GM19025 (cell line): ENCODE measurements at regions not wholly inside any gene's neighbourhood (a gene's known extent, or its start where the extent isn't known, plus 50 kb on each side); places are given as distances from the start of the nearest gene placed in this dataset.

Source experiments
- ATAC-seq: cut with Tn5 transposase; IDR thresholded peaks from one replicate; pipeline ENCODE4 v1.9.1; 2021; ENCODE audit warnings: mild to moderate bottlenecking, low read depth, moderate library complexity; ENCODE audit not compliant: unreplicated experiment

DNA sequence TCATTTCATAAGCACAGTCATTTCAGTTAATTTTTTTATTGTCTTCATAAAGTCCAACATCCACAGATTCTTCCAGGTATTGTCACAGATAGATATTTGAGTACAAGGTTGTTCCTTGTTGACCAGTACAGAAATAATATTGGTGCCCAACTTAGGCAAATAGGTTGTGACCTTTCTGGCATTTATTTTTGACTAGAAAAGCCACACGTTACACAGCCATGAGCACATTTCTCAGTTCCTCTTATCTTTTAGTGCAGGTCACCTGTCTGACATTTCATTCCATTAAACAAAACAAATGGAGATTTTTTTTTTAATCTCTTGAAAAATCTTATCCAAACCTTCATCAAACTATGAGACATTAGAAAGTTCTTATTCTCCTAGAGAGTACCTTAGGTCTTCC lies 428.8 kb downstream of the ZNF521 start:
- ATAC-seq, result peak; percentile 82

DNA sequence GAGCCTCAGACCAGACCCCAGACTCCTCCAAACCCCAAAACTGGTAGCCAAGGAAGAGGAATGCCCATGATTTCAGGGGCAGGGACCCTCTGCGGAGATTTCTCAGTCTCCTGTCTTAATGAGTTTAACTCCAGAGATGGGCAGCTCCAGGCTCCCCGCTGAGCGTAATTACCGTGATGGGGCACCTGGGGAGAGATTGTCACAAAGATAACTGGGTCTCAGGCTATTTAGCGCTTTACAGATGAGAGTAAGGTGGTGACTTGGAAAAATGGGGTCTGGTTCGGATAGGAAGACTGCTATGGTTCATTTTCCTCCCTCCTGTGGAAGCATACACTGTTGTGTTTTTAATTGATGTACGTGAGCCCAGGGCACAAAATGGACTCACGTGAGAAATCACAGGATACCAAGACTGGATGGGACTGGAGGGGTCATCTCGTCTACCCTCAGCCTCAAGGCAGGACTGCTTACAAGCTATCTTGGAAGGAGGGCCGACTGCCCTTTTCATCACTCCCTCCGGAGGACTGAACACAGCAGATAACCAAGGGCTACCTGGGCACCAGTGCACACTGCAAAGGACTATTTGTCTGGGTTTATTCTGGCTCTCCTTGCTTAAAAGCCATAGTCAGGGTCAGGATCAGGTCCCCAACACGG lies 427.8 kb downstream of the ZNF521 start:
- no peak for ATAC-seq

DNA sequence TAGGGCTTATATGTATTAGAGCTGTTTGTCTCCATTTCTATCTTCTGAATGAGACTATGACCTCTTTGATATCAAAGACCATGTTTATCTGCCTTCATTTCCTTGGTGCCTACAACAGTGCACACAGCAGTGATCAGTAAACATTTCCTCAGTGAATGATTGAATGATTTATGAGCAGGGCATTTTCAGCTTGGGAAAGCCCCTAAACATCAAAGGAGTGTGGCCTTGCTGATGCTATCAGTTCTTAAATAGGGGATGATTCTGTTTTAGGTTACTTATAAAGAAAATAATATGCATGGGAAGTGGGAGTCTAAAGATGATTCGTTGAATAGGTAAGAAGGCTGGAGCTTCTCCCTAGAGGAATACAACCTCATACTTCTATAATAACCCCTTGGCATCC lies 425.3 kb downstream of the ZNF521 start:
- ATAC-seq, result no peak

DNA sequence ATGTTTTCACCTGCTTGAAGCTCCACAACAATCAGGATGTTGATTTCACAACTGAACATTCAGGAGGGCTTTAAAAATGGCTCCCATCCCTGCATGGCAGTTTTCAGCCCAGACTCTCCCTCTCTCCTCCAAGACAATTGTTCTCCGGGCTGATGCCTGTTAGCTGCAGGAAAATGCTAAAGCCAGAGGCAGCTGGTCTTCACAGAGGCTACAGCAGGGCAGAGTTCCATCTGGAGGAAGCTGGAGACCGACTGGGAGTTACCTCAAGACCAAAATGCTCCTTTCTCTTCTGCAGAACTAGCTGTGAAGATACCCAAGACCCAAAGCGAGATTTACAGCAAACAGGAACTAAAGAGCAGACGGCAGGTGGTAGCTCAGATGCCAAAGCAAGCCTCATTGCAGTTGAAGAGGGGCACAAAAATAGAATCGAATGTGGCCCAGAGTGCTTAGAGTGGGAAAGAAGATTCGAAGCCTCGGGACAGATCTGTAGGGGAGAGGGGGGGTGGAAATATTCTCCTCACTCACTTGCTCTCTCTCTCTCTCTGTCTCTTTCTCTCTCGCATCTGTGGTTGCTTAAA lies 423.6 kb downstream of the ZNF521 start:
- ATAC-seq, result no peak

DNA sequence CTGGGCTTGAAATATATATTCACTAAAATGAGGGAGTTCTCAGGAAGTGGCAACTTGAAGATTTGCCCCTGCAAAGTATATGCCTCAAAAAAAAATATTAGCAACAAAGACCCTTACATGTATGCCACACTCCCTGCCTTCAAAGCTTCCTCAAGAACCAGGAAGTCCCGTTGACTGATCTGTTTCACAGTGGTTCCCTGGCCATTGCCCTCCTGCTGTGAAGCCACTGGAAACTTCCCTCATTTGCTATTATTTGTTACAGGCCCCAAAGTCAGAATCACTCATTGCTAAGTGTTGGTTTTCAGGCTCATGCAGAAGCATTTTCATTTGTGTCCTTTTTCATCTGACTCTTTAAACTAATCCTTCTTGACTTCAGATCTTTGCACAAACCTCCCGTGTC lies 421.5 kb downstream of the ZNF521 start:
- ATAC-seq, result no peak

DNA sequence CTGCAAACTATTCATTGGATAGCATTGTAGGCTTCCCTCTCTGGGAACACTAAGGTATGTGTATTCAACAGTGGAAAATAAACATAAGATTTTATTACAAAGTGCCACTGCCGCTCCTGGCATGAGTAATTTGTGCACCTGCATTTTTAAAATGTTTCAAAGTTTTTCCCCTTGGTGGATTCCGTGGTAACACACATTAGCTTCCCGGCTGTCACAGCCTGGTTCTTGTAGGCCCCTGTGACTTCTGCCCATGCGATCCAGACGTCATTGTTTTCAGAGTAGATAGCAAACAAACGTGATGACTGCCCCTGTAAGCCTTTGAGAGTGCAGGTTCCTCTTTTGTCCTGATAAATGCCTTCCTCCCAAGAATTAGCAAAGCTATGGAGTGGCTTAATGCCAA lies 421.0 kb downstream of the ZNF521 start:
- ATAC-seq, result no peak

DNA sequence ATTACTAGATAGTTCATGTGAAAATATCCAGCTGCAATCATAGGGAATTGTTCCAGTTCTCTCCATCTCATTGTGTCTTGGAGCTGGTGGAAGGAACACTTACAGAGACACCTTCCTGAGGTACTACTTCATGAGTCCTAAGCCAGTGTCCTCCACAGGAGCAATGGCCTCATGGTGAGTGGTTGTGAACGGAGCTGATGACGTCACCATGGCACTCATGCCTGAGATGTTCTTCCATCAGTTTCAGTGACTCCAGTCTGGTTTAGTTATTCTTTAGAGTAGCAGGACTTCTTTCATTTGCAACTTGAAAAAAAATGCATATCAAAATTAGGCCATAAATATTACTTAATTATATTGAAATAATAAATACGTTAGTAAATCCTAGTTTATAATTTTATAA lies 418.6 kb downstream of the ZNF521 start:
- ATAC-seq, result no peak

DNA sequence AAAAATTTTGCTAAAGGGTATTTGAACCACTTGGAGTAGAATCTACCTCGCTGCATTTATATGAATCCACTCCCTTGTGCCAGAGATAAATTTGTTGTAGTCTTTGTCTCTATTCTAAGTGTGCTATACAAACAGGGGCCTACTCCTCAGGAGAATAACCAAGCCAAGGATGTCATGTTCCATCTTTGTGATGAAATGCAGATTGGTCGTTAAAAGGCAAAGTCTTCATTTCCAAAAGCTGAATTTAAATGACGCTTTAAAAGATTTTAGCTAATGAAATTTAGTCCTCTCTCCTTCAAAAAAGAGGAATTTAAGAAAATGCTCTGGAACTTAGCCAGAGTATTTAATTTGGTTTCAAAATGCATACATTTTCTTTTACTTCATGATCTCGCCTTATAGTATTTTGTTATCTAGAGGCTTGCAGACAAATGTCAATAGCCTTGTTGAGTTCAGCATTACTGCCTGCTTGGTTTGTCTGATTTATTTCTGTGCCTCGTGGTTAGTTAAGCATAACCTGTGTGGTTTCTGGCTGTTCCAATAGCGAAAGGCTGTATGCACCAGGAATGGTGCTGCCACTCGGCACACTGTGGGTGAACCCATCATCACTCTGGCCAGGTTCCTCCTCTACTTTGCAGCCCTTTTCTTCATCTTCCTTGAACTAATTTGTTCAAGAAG lies 417.6 kb downstream of the ZNF521 start:
- ATAC-seq, result no peak

DNA sequence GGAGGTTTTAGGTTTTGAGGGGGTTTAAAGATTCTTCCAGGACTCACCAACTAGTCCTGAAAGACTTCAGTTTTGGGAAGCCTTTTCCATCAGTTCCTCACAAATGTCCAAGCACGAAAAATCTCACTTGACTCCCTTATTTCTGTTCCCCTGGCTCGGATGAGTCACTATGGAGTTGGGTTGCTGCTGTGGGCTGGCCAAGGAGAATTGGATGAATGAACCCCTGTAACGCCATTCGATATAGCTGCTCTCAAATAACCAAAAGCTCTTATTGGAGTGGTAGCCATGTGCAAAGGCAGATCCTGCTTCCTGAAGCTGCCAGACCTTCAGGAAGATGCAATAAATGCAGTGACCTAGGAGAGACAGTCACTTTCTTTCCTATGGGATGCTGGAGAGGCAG lies 417.0 kb downstream of the ZNF521 start:
- ATAC-seq, result no peak

DNA sequence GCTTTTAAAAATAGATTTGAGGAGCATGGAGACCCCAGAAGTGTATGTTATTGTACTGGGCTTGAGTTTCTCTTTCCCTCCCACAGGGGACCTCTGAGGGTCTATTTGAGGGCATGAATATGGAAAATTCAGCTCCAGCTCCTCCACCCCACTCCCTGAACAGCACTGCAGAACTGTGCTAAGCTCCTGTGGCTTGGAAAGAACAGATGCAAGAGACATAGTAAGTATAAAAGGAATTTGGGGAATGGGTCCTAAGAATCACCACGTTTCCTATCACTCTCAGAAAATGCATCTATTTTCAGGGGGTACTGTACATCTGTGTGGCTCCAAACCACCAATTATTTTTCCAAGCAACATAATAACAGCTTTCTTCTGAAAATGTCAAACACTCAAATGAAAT lies 416.1 kb downstream of the ZNF521 start:
- ATAC-seq, result no peak

DNA sequence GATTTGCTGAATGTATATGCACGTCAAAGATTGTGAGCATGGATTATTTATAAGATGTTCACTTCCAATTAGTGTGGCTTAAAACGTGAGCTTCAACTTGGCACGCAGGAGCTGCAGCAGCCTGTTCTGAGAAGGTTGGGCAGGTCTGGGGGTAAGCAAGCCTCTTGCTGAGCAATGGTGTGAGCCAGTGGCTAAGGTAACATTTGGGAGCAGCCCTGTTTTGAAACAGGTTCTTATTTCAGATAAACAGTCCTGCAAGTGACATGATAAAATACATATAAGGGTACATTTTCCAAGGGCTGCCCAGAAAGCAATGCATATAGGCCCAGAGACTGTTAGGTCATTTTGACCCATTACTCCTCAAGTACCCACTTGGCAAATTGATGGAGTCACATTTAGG lies 415.3 kb downstream of the ZNF521 start:
- no peak for ATAC-seq

DNA sequence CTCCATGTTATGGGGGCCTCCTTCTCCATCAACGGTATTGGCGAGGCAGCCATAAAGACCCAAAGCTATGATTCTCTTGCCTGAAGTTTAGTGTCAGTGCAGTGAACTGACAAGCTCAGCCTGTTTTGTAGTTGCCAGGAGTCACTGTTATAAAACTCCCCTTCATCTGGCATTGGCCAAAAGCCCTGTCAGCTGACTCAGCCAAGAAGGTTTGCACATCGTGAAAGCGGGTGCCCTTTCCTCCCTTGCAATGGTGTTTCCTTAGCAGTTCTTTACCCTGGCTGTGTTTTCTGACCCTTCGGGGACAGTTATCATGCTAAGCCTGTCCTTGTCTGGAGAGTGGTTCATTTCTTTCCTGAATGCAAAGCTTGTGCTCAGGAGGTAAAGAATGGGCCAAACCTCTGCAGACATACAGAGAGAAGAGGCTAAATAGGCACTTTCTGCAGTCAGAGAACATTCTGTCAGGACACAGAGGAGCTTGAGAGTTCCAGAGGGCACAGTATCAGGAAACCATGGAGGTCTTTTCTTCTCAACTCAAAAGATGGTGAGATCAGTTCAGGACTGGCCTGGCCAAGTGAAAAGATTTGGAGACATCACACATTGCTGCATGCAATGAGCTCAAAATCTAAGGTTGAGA lies 414.2 kb downstream of the ZNF521 start:
- no peak for ATAC-seq

DNA sequence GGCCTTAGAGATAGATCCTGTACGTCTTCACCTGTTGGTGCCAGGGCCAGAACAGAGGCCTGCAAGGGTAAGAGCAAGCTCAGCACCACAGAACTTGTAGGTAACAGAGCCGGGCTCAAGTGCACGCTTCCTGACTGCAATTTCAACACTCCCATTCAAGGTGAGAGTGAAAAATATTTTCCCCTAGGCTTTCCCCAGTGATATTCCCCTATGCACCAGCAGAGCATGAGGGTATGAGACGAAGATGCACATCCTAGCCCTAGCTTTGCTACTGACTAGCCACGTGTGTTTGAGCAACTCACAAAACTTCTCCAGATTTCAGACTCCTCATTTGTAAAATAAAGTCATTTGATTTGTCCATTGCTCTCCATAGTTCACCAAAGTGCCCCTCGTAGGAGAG lies 411.6 kb downstream of the ZNF521 start:
- ATAC-seq, result no peak

DNA sequence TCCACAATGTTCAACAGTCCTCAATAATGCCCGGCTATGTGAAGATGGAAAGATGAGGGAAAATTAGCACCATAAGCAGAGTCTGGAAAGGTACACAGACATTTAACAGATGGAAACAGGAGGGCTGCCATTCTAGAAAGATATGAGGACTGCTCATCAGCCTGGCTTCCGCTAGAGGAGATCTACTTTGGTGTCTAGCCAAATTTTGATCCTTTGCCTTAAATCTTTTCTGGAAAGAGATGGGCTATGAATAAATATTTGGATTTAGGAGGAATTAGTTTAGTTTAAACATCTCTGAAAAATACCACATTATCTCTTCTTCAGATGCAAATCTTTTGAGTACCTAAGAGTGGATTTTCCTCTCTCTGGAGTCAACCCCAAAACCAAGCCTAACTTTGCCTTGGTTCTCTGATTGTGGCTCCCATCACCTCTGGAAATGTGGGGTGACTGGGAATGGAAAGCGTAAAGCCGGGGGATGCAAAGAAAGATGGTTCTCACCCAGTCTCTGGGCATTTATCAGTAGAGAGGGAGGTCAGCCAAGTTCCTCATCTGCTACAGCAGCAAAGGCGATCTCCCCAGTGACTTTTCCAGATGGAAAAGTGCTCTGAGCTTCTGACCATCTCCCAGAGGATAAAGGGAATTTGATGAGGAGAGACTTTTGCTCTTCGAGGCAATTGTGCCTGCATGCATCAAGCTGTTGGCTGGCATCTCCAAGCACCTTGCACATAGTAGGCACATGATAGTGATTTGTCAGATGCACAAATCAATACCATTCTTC lies 410.6 kb downstream of the ZNF521 start:
- no peak for ATAC-seq

DNA sequence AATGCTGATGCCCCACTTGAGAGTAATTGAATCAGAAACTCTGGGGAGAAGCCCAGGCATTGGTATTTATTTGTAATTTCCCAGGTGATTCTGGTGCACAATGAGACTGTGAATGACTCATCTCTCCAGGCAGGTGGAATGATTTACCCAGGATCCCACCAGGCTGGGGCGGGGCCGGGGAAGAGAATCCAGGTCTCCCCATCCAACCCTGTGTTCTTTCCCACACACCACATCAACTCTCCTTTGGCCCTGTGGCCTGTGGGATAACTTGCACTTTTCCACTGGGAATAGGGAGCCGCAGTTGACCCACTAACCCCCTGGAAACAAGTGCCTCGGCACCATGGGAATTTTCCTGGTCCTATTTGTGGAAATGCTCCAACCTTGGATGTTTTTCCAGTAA lies 409.8 kb downstream of the ZNF521 start:
- ATAC-seq, result no peak

DNA sequence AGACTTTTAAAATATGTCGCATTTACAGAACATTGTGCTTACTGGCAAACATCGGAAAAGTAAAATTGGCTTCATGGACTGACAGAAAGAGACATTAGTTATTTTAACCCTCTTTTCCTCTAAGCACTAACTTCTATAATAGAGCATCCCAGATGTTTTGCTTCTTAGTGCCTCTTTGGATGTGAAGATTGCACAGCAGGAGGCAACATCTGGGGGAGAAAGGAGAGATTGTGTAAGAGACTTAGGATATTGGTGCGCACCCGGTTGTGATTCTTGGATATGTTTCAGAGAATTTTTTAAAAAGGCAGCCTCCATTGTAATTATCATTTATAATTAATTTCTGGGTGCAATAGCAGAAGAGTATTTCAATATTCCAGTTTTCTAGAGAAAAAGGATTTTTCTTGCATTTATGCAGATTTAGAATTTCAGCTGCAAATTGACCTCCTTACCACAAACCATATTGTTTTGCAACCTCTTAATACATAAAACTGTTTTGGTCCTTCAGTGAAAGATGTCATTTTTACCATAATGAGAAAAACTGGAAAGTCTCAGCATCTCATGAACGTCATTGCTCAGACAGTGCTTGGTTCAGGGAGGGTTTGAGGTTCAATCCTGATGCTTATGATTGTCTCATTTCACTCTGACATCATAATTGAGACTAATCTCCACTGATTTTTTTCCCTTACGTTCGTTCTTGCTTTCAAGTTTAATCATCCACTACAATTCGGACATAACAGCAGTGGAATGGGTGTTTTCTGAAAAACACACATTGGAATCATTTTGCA lies 404.3 kb downstream of the ZNF521 start:
- ATAC-seq, result no peak

DNA sequence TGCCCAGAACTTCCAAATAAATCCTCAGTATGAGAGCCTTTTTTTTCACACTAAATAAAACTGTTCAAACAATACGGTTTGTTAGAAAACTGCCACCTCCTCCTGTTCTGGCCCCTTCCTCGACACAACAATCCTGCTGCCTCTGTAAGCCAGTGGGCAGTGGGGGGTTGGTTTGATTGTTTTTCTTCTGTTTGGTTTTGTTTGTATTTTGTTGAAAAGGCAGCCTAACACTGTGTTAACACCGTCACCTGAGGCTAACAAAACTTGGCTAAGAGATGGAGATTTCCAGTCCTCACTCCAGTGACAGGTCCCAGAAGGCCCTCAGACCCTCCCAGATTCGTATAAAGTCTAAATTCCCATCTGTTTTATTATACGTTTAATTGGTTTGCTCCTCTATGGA lies 402.1 kb downstream of the ZNF521 start:
- no peak for ATAC-seq

DNA sequence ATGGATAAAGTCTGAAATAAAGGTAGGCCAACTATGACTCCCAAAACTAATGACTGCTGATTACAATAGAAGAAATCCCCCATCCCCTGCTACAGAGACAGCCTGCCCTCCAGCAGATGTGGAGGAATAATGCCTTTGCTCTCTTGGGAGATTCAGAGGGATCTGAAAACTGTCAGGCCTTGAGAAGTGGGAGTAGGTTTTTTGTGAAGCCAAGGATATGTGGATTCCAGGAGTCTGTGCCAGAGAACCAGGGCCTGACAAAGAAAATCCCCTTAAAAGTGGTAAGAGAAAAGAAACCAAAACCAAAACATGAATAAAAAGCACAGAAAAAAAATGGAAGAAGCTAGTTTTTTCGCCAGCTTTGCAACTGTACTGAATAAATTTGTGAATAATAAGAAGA lies 397.6 kb downstream of the ZNF521 start:
- ATAC-seq, result no peak

DNA sequence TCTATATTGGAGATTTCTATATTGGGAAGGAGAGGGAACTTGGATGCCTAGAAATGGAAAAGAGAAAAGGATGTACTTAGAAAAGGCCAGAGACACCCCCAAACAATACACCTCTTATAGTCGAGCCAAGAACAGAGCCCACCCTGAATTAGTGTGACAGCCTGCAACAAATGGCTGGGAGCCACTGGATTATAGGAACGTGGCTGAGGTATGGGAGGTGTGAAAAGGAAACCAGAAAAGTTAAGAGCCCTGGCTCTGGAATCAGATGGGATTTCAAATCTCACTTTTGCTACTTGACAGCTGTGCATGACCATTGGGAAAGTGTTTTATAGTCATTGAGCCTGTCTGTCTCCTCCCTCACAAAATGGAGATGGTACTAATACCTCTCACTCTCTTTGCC lies 394.0 kb downstream of the ZNF521 start:
- ATAC-seq, result no peak

DNA sequence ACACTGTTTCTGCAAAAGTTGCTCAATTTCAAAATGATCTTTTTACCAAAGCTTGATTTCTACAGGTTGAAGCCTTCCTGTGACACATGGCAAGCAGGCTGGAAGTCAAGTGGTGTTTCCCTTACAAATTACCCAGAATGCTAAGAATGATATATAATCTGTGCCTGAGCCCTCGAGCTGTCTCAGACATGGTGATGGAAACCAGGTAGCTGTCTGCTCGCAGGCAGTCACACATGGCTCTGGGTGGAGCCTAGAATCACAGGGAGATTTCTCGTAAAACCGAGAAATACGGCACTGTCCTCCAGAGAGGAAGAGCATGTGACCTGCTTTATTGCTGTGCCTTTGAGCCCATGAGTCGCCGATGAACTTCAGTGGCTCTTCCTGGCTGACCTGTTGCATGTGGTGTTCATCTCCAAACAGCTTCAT lies 392.9 kb downstream of the ZNF521 start:
- ATAC-seq, result no peak
